ENCODE measurements at regions not wholly inside any gene's neighbourhood (a gene's known extent, or its start where the extent isn't known, plus 50 kb on each side); places are given as distances from the start of the nearest gene placed in this dataset.

DNA sequence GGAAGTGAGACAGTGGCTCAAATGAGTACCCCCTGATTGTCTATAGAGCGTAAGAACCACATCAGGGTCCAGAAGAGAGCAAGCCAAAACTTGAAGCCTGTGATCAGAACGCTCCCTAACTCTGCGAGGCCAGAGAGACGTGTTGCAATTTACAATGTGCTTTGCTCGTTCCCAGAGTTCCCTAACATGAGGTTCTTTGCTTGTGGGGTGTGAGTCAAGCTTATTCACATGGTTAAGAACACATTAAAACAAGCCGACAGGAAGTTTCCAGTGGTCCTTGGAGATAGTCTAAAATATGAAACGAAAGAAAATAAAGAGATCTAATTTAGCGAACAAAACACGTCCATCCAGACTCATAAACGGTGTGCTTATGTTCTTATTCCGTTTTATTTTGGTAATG lies 702.3 kb downstream of the TRIML1 start:
- no peak for DNase-seq (ENCODE audit: low spot score)

DNA sequence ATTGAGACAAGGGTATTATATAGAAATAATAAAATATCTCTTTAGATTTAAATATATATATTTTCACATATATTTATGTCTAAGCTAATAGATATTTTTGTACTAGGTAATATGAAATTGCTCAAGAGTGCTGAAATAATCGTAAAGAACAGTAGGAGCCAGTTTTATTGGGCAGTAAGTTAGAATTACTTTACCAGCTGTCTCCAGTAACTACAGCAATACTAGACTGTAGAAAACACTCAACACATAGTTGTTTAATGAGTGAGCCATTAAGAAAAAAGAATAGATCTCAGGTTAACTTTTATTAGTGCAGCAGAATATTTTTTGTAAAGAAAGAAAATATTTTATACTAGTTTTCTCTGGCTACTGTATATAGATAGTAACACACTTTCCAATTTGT lies 715.2 kb downstream of the TRIML1 start:
- peak; percentile 5 for DNase-seq (ENCODE audit: low spot score)

DNA sequence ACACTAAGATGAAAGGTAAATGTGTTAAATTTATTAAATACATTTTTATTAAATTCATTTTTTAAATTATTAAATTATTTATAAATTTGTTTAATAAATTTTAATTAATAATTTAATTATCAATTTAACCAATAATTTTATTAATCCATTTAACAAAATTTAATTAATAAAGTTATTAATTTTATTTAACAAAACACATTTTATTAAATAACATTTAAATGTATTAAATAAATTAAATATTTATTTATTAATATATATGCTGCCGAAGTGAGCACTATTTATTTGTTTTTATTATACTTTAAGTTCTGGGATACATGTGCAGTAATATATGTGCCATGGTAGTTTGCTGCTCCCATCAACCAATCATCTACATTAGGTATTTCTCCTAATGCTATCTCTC lies 719.5 kb downstream of the TRIML1 start:
- no peak for DNase-seq (ENCODE audit: low spot score)

DNA sequence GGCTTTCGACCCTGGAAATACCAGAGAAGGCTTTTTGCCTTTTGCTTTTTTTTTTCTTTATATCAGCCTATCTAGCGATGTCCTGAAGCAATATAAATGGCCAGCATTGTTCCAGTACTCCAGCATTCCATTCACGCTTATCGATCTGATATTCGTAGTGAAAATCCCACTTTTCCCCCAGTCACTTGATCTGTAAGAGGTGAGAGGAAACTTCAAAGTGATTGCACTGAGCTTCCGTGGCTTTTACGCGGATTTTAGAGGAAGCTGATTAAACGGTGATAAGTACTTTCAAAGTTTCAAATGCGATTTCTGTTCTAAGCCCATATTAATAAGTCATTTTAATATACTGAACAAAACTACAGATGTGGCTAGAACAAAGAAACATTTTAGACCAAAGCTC lies 725.5 kb downstream of the TRIML1 start:
- DNase-seq (ENCODE audit: low spot score), result no peak

DNA sequence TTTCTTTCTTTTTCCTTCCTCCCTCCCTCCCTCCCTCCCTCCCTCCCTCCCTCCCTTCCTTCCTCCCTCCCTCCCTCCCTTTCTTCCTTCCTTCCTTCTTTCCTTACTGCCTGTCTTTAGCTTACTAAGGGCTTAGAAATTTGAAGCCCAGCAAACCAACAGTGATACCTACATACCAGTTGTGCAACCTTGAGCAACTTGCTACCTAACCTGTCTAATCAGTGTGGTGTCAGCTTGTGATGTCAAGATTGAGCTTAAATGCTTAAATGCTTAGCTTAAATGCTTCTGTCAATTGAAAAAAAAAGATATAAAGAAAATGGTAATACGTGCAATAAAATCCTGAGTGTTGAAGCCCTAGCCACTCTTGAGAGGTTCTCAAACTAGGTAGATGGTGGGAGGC lies 728.6 kb downstream of the TRIML1 start:
- peak; percentile 20 for DNase-seq (ENCODE audit: low spot score)

DNA sequence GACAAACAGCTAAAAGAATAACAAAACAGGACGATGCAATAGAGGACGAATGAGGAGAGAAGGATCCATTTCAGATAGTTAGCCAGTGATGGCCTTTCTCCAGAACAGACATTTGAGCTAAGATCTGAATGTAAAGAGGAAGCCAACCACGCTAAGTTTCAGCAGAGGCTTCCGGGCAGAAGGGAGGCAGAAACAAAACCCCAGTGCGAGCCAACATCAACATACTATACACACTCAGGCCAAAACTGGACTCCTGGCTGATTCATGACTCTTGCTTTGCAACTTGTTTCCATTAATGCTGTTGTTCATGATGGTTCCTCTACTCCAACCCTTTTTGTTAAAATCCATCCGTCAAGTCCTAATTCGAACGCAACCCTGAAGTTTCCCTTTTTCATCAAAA lies 730.3 kb downstream of the TRIML1 start:
- DNase-seq (ENCODE audit: low spot score), result no peak

DNA sequence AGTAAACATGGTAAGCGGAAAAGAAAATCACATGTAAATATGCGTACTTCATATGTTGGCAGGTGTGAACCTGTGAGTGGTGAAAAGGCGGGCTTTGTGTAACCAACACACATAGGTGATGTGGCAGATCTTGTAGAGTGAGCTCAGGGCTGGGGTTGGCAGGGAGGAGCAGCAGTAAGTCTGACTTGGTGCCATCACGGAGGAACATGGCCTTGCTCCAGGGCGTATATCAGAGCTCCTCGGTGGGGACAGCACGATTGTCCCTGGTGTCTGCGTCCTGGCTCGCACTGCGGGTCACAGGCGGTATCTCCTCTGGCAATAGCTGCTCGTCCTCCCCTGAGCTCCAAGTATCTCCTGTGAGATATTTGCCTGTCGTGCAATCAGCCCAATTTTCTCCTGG lies 733.6 kb downstream of the TRIML1 start:
- no peak for DNase-seq (ENCODE audit: low spot score)

DNA sequence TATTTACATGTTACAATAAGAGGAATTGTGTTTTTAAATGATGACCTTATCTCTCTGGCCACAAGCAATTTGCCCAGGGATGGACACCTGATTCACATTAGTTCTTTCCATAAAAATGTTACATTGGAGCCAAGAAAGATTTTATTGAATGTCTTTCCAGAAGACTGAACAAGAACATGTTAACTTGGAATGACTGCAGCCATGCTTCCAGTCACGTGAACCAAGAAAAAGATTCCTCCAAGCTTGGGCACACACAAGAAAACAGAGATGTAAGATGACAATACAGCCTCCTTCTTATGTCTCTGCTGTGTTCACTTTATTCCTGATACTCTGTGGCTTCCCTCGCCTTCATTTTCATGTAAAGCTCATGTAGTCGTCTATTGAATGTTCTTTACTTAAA lies 737.6 kb downstream of the TRIML1 start:
- peak; percentile 5 for DNase-seq (ENCODE audit: low spot score)

DNA sequence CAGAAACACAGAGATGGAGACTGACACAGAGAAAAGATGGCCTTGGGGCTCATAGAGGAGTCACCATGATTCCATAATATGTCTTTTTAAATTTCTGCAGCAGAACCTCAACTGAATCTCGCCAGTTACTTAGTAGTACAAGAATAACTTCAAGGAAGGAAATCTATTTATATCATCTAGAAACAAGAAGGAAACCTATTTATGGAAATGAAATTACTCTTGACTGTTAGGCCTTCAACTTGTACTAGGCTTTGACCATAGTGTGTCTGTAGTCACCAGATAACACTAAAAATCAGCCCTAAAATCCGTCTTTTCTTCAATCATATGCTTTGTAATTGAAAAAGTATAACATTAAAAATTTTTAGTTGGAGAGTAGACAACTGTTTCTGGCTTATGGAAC lies 740.4 kb downstream of the TRIML1 start:
- DNase-seq (ENCODE audit: low spot score), result no peak

DNA sequence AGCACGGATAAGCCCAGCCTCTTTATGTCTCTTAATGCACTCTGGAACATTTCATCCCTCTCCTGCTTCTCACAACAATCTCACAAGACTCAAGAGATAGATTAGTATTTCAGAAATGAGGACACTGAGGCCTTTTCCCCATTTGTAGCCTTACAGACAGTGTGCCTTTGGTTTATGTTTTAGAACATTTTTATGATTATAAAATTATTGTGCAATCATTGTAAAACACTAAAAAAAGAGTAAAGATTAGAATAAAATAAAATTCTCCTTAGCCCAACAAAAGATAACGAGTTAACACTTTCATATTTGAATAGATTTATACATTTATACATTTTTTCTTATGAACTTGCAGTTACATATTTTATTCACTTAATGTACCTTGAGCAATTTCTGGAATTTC lies 748.7 kb downstream of the TRIML1 start:
- DNase-seq (ENCODE audit: low spot score), result no peak

DNA sequence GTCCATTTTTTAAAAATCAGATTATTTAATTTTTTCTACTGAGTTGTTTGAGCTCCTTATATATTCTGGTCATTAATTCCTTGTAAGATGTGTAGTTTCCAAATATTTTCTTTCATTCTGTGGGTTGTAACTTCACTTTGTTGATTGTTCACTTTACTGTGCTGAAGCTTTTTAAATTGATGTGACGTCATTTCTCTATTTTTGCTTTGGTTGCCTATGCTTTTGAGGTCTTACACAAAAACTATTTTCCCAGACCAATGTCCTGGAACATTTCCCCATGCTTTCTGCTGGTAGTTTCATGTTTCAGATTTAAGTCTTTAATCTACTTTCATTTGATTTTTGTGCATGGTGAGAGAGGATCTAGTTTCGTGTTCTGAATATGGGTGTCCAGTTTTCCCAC lies 753.6 kb downstream of the TRIML1 start:
- DNase-seq (ENCODE audit: low spot score), result no peak

DNA sequence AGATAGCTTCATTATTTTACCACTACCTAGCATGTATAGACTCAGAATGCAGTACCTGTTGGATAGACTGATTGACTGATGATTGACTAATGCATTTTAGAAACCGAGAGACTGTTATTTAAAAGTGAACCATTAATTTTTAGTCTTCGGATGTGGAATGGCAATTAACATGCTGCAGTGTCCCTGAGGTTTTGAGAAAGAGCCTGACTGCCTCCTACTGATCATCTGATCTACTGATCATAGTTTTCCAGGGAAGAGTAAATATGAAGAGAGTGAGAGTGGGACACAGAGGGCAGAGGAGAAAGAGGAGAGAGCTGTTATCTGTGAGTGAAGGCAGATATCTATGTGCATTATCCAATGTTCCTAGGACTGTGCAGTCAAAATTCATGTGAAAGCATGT lies 764.7 kb downstream of the TRIML1 start:
- peak; percentile 49 for DNase-seq (ENCODE audit: low spot score)

DNA sequence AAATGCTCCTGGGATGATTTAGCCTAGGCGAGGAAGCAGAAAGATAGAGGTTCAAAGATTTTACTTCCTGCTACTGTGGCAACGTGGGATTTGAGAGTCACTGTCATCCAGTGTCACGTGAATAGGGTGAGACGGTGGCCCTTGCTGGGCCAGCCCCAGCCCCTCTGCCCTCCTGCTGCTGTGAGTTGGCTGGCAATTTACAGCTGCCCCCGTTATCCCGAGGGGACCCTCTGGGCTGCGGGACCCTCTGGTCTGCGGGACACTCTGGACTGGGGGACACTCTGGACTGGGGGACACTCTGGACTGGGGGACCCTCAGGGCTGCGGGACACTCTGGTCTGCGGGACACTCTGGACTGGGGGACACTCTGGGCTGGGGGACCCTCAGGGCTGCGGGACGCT lies 765.4 kb downstream of the TRIML1 start:
- DNase-seq (ENCODE audit: low spot score), result no peak

DNA sequence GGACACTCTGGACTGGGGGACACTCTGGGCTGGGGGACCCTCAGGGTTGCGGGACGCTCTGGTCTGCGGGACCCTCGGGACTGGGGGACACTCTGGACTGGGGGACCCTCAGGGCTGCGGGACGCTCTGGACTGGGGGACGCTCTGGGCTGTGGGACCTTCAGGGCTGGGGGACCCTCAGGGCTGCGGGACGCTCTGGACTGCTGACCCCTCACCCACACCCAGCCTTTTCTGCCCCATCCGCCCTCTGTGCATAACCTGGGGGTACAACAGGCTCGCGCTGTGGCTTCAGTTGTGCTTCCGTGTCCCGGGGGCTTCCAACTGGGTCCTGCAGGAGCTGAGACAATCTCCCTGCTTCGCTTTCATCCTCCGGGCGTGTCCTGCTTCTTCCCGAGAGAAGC lies 766.0 kb downstream of the TRIML1 start:
- no peak for DNase-seq (ENCODE audit: low spot score)

DNA sequence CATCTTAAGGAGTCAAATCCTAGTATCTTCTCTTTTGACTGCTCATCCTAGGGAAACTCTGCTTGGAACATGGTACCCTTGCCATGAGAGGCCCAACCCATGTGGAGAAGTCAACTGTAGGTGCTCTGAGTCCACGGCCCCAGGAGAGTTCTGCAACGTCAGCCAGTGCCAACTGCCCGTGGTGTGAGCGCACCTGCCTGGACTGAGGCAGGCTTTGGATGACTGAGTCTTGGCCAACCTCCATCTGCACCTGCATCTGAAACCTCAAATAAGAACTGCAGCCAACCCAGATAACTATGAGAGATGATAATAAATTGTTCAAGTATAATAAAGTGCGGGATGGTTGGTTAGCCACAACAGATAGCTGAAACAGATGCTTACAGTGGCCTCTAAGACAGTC lies 772.0 kb downstream of the TRIML1 start:
- no peak for DNase-seq (ENCODE audit: low spot score)

DNA sequence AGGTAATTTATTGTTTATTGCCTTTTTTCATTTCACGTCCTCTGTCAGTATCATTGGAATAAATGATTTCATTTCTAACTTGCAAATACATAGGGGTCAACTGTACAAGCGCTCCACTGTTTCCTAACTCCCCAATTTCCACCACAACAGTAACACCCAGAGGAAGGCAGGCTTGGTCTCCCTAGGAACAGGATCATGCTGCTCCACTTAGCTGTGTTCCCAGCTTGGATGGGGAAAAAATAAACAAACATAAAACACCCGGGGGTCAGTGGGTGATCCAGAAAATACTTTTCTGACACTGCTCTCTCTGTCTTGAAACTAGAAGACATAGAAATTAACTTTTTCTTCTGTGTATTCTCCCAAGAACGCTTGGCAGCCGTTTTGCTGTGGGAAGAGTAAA lies 772.5 kb downstream of the TRIML1 start:
- DNase-seq (ENCODE audit: low spot score), result no peak

DNA sequence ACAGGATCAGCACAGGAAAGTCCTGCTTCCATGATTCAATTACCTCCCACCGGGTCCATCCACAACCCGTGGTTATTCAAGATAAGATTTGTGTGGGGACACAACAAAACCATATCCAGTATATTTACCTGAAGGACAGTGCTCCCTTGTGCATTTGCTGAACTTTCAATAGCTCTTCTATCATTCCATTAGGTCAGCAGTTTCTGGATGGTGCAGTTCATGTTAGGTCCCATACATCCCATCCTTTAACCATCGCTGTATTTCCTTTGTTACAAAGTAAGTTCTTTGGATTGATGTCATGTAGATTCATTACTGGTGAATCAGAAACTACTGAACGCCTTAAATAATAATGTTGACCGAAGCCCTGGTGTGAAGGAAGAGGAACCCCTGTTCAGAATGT lies 775.9 kb downstream of the TRIML1 start:
- no peak for DNase-seq (ENCODE audit: low spot score)

DNA sequence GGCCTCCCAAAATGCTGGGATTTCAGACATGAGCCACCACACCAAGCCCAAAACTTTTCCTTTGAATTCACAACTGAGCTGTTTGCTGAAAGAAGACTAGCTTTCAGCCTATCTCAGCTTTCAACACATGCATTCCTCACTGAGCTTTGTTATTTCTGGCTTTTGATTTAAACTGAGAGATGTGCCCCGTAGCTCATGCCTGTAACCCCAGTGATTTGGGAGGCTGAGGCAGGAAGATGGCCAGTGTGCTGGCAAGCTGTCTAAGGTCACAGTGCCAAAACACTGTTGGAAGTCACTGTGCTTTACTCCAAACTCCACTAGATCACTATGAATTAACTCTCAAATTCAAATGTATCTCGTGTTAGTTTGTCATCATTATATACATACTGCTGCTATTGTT lies 779.5 kb downstream of the TRIML1 start:
- no peak for DNase-seq (ENCODE audit: low spot score)

DNA sequence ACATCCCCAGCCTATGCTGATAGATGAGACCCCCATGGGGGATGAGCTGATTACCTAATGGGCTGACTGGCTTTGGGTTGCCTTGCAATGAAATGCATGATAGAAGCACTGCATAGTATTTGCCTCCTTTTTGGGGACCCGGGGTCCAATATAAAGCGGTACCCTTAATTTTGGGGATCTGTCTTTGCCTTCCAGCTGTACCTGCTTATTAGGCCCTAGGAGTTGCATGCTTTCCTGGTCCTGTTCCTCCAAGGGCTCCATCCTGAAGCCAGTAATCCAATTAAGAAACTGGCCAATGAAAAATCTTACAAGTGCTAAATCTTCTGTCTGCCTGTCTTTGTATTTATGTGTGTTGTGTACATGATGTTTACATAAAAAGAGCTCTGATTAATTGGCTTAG lies 791.6 kb downstream of the TRIML1 start:
- DNase-seq (ENCODE audit: low spot score), result no peak

DNA sequence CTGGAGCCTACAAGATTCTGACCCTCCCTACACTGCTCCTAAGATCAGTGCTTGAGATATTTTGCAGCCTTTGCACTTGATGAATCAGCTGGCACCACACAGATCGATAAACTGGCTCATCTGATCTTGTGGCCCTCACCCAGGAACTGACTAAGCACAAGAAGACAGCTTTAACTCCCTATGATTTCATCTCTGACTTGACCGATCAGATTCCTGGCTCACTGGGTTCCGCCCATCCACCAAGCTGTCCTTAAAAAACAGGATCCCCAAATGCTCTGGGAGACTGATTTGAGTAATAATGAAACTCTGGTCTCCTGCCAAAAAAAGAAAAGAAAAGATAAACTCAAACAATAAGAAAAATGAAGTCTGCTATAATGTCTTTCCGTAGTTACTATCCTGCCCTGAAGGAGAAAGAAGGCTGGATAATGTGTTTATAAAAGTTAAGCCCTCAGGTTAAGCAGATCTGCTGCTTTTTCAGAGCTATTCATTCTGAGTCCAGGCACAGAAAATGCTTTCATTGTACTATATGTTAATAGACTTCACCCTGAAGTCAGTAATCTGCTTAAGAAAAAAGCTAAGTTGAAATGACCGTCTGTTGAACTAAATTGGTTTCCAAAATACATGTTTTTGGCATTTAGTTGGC lies 795.2 kb downstream of the TRIML1 start:
- peak; percentile 78 for DNase-seq (ENCODE audit: low spot score)

DNA sequence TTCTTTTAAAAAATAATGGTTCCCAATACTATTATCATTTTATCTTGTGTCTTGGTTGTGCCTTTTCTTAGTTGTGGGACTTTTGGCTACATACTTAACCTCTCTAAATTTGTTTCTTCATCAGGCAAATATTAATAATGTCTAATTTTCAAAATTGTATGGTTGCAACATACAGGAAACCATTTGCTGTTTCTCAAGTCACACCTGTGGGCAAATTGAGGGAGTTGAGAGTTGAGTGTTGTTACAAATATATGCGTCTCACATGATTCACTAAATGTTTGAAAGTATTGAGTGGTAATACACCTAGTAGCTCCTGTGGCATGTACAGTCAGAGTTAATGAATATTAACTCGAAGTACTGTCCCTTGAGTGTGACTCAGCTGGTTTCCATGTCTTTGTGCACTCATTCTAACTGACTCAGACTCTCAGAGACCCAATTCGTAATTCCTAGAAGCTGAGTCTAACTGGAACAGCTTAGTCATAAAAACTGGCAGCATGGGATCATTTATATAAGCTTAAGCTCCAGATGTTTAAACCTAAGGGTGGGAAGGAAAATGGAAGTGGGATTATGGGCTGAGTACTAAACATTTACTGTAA lies 802.4 kb downstream of the TRIML1 start:
- peak; percentile 100 for DNase-seq (ENCODE audit: low spot score)

DNA sequence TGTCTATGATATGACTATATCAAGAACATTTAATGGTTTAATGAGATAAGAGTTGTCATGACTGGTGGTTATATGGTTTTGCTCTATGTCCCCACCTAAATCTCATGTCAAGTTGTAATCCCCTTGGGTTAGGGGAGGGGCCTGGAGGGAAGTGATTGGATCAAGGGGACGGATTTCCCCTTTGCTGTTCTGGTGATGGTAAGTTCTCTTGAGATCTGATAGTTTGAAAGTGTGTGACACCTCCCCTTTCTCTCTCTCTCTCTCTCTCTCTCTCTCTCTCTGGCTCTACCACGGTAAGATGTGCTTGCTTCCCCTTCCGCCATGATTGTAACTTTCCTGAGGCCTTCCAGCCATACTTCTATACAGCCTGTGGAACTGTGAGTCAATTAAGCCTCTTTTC lies 803.4 kb downstream of the TRIML1 start:
- DNase-seq (ENCODE audit: low spot score), result no peak

DNA sequence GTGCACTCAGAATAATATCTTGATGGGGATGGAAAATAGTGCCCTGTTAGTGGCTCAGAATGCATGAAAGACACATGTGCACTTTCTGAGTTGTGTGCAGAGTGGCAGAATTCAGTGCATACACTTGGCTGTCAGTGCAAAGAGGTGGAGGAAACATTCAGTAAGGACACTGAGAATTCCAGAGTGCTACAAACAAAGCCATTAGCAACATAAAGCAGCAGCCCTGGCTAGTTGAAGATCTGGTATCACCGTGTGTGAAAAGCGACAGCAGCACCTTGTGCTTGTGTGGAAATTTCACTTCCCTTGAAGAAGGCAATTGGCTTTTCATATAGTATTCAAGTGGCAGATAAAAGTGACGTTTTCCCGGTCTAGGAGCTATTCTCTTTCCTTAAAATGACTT lies 810.4 kb downstream of the TRIML1 start:
- DNase-seq (ENCODE audit: low spot score), result peak; percentile 2

DNA sequence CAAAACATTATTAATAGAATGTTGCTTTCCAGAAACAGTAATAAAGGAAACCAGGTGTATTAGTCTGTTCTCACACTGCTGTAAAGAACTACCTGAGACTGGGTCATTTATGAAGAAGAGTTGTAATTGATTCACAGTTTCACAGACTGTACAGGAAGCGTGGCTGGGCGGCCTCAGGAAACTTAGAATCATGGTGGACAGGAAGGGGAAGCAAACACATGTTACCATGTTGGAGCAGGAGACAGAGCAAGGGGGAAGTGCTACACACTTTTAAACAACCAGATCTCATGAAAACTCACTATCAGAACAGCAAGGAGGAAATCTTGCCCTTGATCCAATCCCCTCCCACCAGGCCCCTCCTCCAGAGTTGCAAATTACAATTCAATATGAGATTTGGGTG lies 815.8 kb downstream of the TRIML1 start:
- peak; percentile 18 for DNase-seq (ENCODE audit: low spot score)
